HCT116 (cell line): ENCODE measurements at regions not wholly inside any gene's neighbourhood (a gene's known extent, or its start where the extent isn't known, plus 50 kb on each side); places are given as distances from the start of the nearest gene placed in this dataset.

Experiments
- JUND ChIP-seq: IDR thresholded peaks from 2 replicates; pipeline ENCODE4 v1.6.1; 2012
- POLR2A ChIP-seq: IDR thresholded peaks from 2 replicates; pipeline ENCODE4 v1.7.0; 2011; ENCODE audit warnings: borderline replicate concordance; ENCODE audit not compliant: insufficient read depth, insufficient read length; ENCODE audit errors: extremely low read depth
- POLR2AphosphoS5 ChIP-seq: IDR thresholded peaks from 2 replicates; pipeline ENCODE4 v1.6.1; 2011; ENCODE audit warnings: mild to moderate bottlenecking, low read depth, low read length, moderate library complexity
- TCF7L2 ChIP-seq: IDR thresholded peaks from 2 replicates; pipeline ENCODE4 v1.7.0; 2011; ENCODE audit warnings: borderline replicate concordance, inconsistent platforms; ENCODE audit not compliant: insufficient read depth, insufficient read length; ENCODE audit errors: extremely low read depth
- TF ChIP-seq, protein P1 (sequence below), 3 experiments: fragments of 200-600 bp in 1 of 3; sonication (generic) in 1 of 3; IDR thresholded peaks in 2 of 3; conservative IDR thresholded peaks in 1 of 3; 2 replicates each; pipeline ENCODE4 v1.5.1; 2012 to 2017; ENCODE audit warnings: low read depth in 2 of 3, low read length in 2 of 3, antibody characterized with exemption in 1 of 3, borderline replicate concordance in 1 of 3, control low read depth in 1 of 3, mild to moderate bottlenecking in 1 of 3, mixed read lengths in 1 of 3, mixed run types in 1 of 3, moderate library complexity in 1 of 3; ENCODE audit not compliant: insufficient read depth in 1 of 3

DNA sequence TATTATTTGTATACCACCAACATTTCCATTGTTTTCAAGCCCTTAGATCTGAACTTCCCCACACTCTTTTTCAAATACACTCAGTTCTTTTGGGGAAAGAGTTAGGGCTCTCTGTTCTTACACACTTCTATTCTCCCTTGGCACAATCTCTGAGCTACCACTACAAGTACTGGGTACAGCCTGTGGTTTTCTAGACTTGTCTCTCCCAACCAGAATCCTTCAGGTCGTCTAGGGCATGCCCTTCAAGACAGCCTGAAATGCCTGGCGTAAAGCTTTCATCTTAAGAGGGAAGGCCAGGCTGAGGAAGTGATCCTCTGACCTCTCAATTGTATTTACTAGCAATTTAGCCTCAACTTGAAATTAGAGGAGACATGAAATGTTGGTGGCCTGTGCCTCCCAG lies 1442.0 kb downstream of the AACS start:
- TF ChIP-seq, protein P1, sequence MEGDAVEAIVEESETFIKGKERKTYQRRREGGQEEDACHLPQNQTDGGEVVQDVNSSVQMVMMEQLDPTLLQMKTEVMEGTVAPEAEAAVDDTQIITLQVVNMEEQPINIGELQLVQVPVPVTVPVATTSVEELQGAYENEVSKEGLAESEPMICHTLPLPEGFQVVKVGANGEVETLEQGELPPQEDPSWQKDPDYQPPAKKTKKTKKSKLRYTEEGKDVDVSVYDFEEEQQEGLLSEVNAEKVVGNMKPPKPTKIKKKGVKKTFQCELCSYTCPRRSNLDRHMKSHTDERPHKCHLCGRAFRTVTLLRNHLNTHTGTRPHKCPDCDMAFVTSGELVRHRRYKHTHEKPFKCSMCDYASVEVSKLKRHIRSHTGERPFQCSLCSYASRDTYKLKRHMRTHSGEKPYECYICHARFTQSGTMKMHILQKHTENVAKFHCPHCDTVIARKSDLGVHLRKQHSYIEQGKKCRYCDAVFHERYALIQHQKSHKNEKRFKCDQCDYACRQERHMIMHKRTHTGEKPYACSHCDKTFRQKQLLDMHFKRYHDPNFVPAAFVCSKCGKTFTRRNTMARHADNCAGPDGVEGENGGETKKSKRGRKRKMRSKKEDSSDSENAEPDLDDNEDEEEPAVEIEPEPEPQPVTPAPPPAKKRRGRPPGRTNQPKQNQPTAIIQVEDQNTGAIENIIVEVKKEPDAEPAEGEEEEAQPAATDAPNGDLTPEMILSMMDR (IDR thresholded peaks at IDR 0.05 in 2 of 3, conservative IDR thresholded peaks at IDR 0.05 in 1 of 3; ENCODE audit: borderline replicate concordance in 1 of 3, insufficient read depth in 1 of 3, low read depth in 2 of 3, low read length in 2 of 3): no peak
- TF ChIP-seq JUND (no peak), POLR2A (no peak), POLR2AphosphoS5 (no peak), TCF7L2 (no peak)
